Renal cortical epithelial cell (primary cell): ENCODE measurements at regions not wholly inside any gene's neighbourhood (a gene's known extent, or its start where the extent isn't known, plus 50 kb on each side); places are given as distances from the start of the nearest gene placed in this dataset.

Source experiments
- DNase-seq: peaks from one replicate; pipeline ENCODE4 v3.0.0-alpha.2; 2011; ENCODE audit warnings: low read depth

DNA sequence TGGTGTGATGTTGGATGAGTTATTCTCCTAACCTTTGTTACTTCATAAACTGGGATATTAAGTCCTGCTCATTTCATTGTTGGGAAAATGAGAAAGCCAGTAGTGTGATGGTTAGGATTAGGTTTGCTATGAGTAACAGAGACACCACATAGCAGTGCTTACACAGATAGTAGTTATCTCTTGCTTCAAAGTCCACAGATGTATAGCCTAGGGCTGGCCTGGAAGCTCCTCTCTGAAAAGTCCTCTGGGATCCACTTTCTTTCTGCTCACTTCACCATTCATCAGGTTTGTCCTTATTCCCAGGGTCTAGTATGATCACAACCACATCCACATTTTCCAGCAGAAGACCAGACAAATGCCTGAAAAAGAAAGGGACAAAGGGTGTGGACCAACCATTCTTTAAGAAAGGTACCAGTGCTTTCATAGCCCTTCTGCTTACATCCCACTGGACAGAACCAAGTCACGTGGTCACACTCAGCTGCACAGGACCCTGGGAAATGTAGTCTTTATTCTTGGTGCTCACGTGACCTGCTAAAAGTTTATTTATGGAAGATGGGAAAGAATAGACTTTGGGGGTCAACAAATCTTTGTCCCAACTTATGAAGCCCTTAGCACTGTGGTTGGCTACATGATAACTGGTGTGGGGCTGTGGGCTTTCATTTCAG is 108.9 kb downstream of the INSIG2 start:
- DNase-seq, result no peak

DNA sequence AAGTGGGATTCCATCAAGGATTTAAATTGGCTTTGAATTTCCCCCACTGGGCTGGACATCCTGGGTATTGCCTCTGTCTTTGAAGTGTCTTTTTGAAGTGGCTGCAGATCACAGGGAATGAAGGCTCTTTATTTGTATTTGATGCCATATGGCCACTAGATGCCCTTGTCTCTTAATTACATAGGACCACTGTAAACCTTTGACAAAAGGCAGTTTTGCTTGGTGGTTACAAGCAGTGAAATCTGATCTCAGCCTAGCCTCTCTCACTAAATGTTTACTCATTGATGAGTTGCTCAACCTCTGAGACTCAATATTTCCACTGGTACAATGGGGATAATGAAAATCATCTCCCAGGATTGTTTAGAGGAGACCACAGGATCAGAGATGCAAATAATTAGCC is 102.2 kb downstream of the INSIG2 start:
- DNase-seq, result no peak

DNA sequence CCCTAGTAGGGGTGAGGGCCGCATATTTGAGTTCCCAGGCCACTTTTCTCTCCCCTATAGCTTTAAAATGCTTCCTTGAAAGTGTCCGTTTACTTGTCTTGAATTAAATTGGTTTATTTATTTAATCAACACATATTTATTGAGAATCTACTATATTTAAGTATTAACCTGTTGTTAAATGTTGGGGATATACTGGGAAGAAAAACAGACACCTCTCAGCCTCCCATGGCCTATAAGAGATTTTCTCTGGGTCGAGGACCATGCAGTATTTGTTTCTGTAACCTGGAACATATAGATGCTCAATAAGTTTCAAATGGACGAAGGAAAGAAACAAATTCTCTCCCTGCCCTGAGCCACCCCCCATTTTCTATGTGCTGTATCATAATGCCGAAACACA is 98.6 kb downstream of the INSIG2 start:
- no peak for DNase-seq

DNA sequence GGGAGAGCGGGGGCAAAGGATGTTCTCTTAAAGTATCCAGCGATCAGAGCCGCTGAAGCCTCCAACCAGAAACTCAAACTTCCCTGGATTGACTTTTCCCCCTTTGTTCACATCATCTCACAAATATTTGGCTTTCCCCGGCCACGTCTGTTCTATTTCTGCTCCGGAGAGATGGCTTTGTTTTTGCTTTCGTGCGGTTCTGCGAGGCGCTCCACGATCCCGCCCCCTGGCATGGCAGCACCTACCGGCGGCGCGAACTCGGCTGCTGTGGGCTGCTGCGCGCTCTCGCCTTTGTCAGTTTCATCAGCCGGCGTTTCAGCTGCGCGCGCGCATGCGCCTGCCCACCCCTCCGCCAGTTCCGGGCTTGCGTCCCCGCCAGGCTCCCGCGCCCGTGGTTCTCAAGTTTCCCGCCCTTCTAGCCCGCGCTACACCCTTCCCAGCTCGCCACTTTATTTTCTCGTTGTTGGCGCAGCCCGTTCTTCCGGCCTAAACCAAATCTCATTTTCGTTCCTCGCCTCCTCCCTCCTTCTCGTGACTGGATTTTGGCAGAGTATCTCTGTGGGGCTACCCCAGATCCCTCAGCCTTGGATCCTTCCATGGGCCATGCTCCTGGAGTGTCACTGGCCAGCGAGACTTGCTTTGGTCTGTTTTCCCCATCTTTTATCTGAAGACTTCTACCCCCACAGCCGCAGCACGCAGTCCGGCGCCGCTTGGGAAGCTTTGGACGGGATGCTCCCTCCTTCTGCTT is 98.0 kb downstream of the INSIG2 start:
- peak; percentile 65 for DNase-seq

DNA sequence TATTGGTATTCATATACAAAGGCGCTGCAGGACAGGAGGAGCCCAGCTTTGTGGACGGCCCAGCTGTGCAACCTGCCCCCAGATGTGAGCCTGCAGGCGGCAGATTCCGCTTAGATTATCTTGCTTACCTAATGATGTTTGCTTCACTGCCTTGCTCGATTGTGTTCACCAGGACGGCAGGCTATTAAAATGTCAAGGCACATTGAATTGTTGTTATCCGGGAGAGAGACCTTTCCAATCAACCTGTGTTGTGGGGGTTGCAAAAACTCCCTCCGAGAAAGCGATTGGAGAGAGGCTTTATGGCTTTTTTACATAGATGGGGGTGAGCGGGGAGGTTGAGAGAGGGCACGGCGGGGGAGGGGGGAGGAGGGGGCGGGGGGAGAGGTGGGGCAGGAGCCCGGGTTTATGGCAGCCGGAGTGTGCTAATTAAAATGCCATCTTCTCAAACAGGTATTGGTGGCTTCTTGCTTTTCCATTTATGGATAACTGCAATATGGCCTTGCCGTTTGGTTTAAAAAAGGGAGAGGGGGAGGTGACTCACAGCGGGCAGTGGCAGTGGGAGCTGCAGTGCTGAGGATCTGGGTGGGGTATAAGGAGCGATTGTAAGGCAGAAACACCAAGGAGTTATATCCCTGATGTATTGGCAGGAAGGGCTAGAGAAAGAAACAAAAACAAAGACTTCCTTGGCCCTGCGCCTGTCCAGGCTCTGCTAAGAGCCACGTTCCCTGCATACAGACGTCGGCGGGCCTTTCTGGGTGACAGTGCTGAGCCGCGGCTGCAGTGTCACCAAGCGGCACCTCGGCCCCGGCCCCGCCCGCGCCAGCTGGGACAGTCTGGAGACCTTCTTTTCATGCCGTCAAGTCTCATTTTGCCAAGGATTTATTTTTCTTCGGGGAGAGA is 97.2 kb downstream of the INSIG2 start:
- peak; percentile 31 for DNase-seq

DNA sequence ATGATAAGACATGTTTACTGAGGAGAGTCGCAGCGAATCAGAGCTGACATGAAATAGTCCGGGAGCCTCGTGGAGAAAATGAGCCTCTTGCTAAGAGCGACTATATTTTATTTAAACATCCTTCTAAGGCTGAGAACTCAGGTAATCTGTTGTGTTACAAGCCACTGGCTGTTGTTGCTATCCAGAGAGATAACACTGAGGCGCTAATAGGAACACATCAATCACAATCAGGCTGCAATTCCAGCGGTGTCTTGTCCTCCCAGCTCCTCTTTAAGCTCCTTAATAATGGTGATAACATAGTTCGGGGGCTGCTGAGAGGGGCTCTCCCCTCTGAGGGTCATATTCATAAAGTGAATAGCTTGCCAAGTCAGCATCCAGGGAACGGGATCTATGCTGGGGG is 95.1 kb downstream of the INSIG2 start:
- DNase-seq, result no peak

DNA sequence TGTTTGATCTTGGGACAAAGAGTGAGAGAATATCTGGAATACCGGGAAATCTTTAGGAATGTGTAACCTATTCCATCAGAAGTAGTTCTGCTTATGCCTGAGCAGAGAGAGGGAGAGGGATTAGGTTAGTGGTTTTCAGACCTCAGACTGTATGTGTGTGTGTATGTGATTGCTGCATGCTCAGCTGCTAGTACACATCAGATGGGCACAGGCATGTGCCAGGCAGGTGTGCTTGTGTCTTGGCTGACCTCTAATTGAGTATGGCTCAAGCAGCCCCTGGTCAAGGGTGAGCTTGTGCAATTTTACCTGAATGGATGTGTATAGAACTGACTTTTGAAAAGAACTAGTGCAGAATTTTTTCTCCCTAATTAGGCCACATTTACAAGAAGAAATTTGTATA is 91.2 kb downstream of the INSIG2 start:
- DNase-seq, result no peak

DNA sequence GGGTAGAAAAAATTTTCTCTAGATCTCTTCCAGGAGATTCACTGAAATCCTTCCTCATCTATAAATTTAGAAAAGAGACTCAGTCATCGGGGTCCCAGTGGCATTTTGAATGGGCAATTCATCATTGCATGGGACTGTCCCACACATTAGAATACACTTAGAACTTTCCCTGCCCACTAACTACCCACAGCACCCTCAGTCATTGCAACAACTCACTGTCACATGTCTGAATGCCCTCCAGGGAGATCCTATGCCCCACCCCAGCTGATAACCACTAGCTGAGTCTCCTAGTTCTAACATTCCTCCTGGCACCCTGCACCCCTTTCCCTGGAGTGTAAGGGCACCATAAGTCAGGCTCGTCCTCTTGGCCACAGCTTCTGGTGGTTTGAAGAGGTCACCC is 89.6 kb downstream of the INSIG2 start:
- DNase-seq, result no peak

DNA sequence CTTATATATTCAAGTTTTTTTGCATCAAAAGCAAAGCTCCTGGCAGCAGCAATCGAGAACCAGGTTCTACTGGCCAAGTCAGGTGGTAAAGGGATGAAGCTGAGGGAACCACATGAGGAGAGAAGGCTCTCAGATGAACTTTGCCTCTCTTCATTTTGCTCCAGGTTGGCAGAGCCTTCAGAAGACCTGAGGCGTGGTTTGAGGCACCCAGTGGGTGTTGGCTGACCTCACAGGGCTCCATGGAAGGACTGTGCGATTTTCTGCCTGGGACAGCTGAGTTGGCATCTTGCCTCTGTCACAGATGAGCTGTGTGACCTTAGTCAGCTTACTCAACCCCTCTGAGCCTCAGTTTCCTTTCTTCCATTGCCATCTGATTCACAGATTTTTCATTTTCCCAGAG is 89.0 kb downstream of the INSIG2 start:
- DNase-seq, result no peak

DNA sequence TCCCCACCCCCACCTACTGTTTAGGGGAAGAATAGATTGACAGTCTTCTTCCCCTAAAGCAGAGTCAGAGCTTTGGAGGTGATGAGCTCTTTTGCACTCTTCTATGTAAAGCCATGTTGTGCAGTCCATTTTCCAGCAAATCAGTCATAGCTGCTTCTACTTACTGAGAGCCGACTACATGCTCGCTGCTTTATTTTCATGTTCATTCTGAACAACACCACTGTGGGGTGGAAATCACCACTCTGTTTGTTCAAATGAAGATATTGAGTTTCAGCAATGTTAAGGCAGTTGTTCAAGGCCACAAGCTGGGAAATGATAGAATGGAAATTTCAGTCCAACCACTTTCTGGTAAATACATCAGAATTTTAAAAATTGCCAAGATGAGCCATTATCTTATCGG is 88.3 kb downstream of the INSIG2 start:
- DNase-seq, result no peak

DNA sequence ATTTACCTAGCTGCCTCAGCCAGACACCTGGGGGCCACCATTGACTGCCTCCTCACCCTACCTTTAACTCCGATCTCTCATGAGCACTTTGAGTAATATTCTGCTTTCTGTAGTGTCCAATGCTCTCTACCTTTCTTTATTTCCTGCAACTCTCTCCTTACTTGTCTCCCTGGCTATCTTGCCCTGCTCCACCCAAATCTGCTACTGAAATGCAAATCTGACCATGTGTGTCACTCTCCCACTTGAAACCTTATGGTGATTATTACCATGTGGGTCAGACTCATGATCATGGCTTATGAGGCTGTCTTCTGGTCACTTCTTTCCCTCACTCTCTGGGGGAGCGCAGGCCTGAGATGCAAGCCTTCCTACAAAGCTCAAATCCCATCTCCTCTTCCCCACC is 83.3 kb downstream of the INSIG2 start:
- DNase-seq, result no peak

DNA sequence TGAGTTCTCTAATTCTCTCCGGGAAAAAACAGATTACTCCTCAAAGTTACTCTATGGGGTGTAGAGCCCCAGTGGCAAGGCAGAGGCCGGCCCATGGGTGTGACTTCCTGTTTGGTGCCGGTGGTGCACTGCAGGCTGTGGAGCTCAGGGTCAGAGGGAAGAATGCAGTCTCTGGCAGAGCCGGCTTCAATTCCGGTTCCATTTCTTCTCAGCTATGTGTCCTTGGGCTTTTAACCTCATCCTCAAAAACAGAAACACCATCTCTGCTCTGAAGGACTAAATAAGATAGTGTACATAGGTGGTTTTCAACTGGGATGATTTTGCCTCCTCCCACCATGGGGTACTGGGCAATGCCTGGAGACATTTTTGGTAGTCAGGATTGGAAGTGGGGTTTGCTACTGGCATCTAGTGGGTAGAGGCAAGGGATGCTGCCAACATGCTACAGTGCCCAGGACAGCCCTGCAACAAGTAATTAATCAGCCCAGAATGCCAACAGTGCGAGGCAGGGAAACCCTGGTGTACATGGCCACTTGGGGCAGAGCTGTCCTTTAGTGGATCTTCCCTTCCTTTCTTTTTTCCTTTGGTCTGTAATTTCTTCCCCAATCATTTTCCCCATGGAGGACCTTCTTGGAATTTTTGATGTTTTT is 81.2 kb downstream of the INSIG2 start:
- no peak for DNase-seq

DNA sequence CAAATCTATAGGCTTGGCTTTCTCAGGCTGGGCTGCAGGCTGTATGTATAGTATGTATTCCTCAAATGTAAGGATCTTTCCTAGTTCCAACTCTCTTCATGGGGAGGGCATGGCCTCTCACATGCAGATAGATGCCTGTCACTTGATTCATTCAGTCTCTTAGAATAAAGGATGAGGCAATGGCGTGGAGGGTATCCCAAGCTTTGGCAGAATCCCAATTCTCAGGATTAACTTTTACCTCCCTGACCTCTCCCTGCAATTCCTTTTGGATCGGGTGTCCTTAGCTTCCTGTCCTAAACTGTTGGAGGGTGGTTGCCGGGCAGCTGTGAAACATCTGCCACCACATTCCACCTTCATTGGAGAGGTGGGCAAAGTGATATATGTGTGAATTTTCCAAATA is 80.3 kb downstream of the INSIG2 start:
- DNase-seq, result peak; percentile 29

DNA sequence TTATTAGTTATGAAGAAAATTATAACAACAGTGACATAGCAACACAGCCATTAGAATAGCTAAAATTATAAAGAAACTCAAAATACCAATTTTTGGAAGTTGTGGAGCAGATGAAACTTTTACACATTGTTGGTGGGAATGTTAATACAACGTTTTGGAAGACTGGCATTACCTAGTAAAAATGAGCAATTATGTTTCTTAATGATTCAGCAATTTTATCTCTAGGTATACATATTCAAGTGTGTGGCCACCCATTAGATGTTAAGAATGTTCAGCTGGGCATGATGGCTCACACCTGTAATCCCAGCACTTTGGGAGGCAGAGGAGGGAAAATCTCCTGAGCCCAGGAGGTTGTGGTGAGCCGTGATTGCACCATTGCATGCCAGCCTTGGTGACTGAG is 78.8 kb downstream of the INSIG2 start:
- DNase-seq, result no peak

DNA sequence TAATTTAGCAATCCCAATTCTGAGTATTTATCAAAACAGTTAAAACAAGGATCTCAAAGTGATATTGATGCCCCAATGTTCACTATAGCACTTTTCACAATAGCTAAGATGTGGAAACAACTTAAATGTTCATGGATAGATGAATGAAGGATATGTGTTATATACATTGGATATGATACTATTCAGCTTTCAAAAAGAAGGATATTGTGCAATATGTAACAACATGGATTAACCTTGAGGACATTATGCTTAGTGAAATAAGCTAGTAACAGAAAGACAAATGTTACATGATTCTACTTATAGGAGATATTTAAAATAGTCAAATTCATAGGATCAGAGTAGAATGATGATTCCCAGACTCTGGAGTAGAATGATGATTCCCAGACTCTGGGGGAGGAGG is 78.0 kb downstream of the INSIG2 start:
- no peak for DNase-seq

DNA sequence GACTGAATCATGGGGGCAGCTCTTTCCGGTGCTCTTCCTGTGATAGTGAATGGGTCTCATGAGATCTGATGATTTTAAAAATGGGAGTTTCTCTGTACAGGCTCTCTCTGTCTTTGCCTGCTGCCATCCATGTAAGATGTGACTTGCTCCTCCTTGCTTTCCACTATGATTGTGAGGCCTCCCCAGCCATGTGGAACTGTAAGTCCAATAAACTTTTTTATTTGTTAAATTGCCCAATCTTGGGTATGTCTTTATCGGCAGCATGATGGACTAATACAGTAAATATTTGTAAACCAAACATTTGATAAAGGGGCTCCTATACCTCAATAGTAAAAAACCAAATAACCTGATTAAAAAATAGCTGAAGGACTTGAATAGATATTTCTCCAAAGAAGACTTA is 77.3 kb downstream of the INSIG2 start:
- DNase-seq, result no peak
